ENCODE measurements at regions not wholly inside any gene's neighbourhood (a gene's known extent, or its start where the extent isn't known, plus 50 kb on each side); places are given as distances from the start of the nearest gene placed in this dataset.

GRCh38 chr18:55818284-55818683, 230.3 kb upstream of the TCF4 start:
- no peak for TF ChIP-seq REST (IDR thresholded peaks at IDR 0.05; ENCODE audit: insufficient read depth in 1 of 2, low read depth in 2 of 2, low read length in 2 of 2)
- TF ChIP-seq SIN3A (IDR thresholded peaks at IDR 0.05; ENCODE audit: borderline replicate concordance, insufficient read depth, low read length): no peak
- no peak for TF ChIP-seq FOXP2 (optimal IDR thresholded peaks at IDR 0.05; ENCODE audit: borderline replicate concordance, extremely low read depth, extremely low read length, insufficient read depth)
- TF ChIP-seq TAF1 (IDR thresholded peaks at IDR 0.05; ENCODE audit: borderline replicate concordance, insufficient read depth, low read length): no peak
- no peak for TF ChIP-seq POLR2AphosphoS5 (IDR thresholded peaks at IDR 0.05; ENCODE audit: low read depth, low read length)

- TF ChIP-seq SIN3A (IDR thresholded peaks at IDR 0.05; ENCODE audit: borderline replicate concordance, insufficient read depth, low read length) (no peak), POLR2AphosphoS5 (IDR thresholded peaks at IDR 0.05; ENCODE audit: low read depth, low read length) (no peak), TAF1 (IDR thresholded peaks at IDR 0.05; ENCODE audit: borderline replicate concordance, insufficient read depth, low read length) (no peak), FOXP2 (optimal IDR thresholded peaks at IDR 0.05; ENCODE audit: borderline replicate concordance, extremely low read depth, extremely low read length, insufficient read depth) (no peak), REST (IDR thresholded peaks at IDR 0.05; ENCODE audit: insufficient read depth in 1 of 2, low read depth in 2 of 2, low read length in 2 of 2) (no peak)
These were observed 223.9 kb upstream of the TCF4 start for GRCh38 chr18:55811925-55812324.

DNA sequence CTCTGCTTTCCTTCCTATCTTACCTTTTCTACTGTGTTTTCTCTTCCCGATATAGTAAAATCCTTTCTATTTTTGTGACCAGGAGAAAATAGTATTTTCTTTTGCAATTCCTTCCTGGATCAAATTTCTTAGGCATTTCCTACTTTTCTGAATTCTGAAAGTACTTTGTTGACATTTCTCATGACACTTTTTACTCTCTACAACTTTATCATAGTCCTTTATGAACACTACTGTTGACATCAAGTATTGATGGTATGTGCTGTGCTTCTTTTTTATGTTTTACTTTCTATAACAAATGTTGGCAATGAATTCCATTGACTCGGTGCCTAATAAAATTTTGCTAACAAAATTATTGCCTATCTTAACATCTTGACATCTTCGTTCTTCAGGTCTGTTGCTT, 217.7 kb upstream of the TCF4 start:
- TF ChIP-seq FOXP2 (optimal IDR thresholded peaks at IDR 0.05; ENCODE audit: borderline replicate concordance, extremely low read depth, extremely low read length, insufficient read depth): no peak
- no peak for TF ChIP-seq SIN3A (IDR thresholded peaks at IDR 0.05; ENCODE audit: borderline replicate concordance, insufficient read depth, low read length)
- TF ChIP-seq TAF1 (IDR thresholded peaks at IDR 0.05; ENCODE audit: borderline replicate concordance, insufficient read depth, low read length): no peak
- no peak for TF ChIP-seq POLR2AphosphoS5 (IDR thresholded peaks at IDR 0.05; ENCODE audit: low read depth, low read length)
- TF ChIP-seq REST (IDR thresholded peaks at IDR 0.05; ENCODE audit: insufficient read depth in 1 of 2, low read depth in 2 of 2, low read length in 2 of 2): no peak

GRCh38 chr18:55795101-55795669, 207.2 kb upstream of the TCF4 start:
- TF ChIP-seq REST (IDR thresholded peaks at IDR 0.05; ENCODE audit: insufficient read depth in 1 of 2, low read depth in 2 of 2, low read length in 2 of 2) (no peak), FOXP2 (optimal IDR thresholded peaks at IDR 0.05; ENCODE audit: borderline replicate concordance, extremely low read depth, extremely low read length, insufficient read depth) (no peak), TAF1 (IDR thresholded peaks at IDR 0.05; ENCODE audit: borderline replicate concordance, insufficient read depth, low read length) (no peak), POLR2AphosphoS5 (IDR thresholded peaks at IDR 0.05; ENCODE audit: low read depth, low read length) (no peak), SIN3A (IDR thresholded peaks at IDR 0.05; ENCODE audit: borderline replicate concordance, insufficient read depth, low read length) (no peak)

Data from PFSK-1 (cell line).